Occipital lobe (tissue), 1 donor: ENCODE measurements at regions not wholly inside any gene's neighbourhood (a gene's known extent, or its start where the extent isn't known, plus 50 kb on each side); places are given as distances from the start of the nearest gene placed in this dataset.
A peak's percentile ranks its signal among the peaks of the same experiment; 100 is the strongest.
"Not testable (repeated sequence)": the region's sequence is repeated elsewhere in the genome, so short reads cannot be mapped to it uniquely, and the experiment has no call there.

ENCODE experiments used
- DNase-seq: peaks from one replicate; lab custom pipeline; 2025; lab: John Stamatoyannopoulos, UW

DNA sequence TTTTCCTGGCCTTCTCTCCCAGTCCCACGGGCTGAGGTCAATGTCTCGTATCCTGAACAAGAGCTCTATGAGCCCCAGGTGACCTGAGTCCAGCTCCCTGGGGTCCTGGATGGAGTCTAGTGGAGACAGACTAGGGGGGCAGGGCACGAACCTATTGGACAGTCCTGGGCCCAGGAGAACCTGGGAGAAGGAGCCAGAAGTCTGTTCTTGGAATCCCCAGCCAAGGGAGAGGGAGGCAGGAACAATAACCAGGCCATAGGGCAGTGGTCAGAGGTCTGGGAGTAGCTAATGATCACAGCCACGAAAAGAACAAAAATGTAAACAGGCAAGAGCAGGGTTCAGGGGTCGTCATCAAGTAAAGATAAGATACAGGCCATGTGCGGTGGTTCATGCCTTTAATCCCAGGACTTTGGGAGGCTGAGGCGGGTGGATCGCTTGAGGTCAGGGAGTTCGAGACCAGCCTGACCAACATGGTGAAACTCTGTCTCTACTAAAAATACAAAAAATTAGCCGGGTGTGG is 60.8 kb downstream of the COPRS start:
- no peak for DNase-seq

DNA sequence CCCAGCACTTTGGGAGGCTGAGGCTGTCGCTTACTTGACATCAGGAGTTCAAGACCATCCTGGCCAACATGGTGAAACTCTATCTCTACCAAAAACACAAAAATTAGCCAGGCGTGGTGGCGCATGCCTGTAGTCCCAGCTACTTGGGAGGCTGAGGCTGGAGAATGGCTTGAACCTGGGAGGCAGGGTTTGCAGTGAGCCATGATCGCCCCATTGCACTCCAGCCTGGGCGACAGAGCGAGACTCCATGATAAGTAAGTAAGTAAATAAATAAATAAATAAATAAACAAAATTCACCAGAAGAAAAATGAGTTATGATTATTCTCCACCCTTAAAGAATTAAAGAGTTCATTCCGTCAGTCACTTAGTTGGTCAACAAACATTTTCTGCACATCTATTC is 63.1 kb downstream of the COPRS start:
- not testable (repeated sequence) for DNase-seq

DNA sequence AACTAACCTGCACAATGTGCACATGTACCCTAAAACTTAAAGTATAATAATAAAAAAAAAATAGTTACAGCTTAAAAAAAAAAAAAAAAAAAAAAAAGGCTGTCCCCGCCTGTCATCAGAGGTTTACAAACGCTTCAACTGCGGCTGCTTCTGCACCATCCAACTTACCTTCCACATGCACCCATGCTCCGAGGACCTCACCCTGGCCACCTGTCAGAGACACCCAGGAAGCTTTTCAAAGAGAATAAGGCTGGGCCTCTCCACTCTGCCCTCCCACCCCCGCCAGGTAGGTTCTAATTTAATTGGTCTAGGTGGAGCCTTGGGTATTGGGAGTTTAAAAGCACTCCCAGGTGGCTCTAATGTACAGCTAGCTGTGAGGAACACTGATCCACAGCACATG is 64.9 kb downstream of the COPRS start:
- no peak for DNase-seq

DNA sequence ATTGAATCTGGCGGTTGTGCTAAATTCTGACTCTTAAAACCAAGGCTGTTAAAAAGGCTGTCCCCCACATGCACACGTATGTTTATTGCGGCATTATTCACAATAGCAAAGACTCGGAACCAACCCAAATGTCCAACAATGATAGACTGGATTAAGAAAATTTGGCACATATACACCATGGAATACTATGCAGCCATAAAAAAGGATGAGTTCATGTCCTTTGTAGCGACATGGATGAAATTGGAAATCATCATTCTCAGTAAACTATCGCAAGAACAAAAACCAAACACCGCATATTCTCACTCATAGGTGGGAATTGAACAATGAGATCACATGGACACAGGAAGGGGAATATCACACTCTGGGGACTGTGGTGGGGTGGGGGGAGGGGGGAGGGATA is 65.4 kb downstream of the COPRS start:
- not testable (repeated sequence) for DNase-seq

DNA sequence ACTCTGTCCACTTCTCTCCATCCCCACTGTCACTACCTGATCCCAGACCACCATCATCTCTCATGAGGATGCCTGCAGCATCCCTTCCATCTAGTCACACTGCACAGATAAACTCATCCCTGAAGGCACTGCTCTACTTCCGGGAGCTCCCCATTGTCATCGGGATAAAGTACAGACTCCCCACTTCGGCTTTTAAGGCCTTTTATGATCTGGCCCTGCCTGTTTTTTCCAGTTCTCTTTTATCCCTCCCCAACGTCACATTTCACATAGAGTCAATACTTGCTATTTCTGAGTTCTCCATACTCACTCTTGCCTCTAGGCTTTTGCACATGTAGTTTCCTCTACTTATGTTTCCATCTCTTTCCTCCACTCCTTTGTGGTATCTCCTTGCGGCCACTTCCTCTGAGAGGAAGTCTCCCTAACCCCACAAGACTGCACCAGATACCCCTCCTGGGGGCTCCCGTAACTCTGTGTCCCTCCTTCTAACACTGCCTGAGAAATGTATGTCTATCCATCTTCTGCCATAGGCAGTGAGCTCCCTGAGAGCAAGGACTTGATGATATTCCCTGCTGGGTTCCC is 66.9 kb downstream of the COPRS start:
- no peak for DNase-seq

DNA sequence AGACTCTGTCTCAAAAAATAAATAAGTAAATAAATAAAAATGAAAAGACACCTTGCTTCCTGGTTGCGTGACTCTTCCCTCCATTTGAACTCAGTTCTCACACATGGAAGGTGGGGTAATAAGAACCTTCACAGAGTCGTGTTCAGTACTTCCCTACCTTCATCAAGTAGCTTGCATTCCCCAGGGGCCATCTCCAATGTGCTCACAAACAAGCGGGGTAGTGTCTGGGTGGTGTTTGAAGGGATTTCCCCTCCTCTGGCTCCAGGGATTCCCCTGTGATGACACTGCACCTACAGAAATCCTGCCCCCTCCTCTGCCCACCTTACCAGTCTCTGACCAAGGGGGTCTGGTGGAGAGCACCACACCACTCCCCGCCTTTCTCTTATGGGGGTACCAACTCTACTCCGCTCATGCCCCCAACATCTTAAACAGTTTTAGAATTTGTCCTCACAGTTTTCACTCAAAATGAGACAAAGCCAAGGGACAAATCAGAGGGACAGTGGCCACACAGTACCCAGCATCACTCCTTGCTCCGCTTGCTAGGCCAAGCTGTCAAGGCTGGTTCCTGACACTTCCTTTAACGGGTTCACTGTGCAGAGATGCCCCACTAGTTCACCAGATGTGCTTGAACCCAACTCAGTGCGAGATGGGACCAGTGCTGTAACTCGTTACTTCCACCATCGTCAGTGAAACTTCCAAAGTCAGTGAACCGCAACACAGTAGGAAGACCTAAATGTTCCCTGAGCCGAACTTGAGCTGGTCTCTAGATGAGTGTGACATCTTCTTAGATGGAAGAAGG is 69.1 kb downstream of the COPRS start:
- DNase-seq, result no peak

DNA sequence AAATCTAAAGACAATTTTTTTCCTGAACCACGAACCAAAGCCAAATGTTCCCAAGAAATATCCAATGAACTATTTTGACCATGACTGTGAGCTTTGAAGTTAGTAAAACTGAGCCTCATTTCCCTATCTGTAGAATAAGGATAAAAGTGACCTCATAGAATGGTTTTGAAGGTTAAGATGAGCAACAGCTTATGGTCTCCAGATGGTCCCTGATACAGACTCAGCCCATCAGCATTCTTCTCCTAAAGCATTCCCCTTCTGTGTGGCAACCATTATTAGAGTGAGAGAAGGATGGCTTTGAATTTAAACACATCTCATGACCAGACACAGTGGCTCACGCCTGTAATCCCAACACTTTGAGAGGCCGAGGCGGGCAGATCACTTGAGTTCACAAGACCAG is 70.1 kb downstream of the COPRS start:
- no peak for DNase-seq

DNA sequence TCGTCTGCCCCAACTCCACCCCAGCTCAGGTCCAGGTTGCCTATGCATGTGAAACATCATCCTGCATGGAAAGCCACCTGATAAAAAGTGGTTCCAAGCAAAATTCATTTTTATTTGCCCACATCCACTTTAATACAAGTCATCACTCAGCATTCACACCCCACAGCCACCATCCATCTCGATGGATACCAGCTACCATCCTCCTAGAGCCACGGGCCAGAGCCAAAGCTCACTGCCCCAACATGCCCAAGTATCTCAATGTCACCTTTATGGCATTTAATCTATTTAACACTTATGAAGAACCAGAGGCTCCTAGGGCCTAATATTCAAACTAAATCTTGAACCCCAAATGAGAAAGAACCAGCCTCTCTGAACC is 70.5 kb downstream of the COPRS start:
- DNase-seq, result no peak

DNA sequence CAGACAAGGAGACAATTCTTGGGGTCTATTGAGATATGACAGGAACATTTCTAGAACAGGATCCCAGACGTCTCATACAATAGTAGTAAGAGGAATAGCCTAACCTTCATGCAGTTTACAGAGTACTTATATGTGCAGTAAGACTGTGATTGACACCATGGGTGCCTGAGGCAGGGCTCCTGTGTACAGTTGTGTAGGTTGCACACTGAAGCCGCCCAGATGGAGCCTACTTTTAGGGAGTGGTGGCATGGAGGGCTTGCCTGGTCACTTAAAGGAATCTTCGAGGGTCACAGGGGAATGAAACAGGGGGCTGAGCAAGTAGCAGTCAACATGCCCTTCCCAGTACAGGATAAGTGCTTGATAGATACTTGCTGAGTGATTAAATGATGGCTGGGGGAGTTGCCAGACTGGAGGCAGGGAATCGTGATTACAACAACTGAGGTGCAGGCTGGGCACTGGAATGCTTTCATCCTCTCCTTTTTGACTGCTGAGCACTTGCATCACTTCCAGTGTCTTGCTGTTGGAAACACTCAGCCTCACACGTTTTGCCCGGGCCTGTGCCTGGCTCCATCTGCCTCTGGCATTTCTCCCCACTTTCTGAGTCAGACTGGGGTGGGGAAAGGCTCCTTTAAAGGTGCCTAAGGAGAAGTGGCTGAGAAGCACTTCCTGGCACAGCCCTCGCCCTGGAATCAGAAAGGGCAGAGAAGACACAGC is 71.0 kb downstream of the COPRS start:
- DNase-seq, result peak; percentile 63

DNA sequence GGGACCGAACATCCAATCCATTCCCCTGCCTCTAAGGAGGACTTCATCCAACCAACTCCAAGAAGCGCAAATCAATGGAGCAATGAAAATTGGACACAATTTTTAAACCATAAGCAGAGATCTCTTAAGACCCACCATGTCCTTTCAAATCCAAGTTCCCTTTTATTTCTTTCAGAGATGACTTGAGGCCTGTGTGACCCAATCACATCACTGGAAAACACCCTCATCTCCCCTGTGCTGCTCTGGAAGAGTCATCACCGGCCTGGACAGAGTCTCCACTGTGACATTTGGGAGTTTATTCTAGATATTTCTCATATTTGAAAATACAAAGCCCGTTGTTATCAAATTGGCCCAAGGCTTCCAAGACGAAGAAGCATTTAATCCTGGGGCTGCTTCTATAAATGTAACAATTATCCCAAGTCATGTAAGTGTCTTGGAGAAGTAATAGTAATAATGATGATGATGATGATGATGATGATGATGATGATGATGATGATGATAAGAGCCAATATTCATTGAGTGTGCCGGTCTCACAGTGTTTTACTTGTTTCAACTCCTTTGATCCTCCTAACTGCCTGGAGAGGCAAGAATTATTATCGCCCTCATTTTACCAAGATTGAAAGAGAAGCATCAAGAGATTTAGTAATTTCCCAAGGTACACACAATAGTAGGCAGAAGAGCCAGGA is 72.1 kb downstream of the COPRS start:
- DNase-seq, result no peak

DNA sequence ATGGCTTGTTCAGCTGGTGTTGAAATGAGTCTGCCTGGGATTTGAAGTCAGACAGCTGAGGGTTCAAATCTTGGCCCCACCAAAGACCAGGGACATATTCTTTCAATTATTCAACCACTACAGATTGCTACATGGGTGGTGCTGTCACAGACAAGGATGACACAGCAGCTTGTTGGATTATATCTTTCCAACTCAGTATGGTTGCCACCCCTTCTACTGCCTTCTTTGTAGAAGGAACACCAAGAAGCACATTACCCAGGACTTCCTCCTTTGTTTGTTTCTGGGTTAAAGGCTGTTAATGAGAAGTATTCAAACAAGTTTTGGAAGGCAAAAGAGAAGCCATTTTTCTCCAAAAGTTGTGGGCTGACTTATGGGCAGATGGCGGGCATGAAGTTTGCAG is 78.6 kb downstream of the COPRS start:
- DNase-seq, result no peak

DNA sequence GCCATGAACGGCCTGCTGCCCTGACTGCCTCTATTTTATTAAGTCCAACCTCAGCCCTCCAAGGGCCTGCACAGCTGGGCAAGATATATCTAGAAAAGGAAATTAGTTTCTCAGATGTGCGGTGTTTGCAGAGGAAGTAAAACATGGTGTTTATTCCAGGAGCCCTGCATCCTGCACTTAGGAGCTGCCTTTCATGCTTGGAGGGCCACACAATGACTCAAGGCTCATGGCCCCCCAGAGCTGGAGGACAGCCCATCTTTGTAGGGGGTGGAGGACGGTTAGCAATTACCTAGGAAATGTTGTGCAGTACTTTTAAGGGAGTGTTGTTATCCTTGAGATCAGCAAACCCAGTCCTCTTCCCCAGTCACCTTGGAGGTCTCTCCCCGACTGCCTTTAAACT is 80.5 kb downstream of the COPRS start:
- DNase-seq, result no peak

DNA sequence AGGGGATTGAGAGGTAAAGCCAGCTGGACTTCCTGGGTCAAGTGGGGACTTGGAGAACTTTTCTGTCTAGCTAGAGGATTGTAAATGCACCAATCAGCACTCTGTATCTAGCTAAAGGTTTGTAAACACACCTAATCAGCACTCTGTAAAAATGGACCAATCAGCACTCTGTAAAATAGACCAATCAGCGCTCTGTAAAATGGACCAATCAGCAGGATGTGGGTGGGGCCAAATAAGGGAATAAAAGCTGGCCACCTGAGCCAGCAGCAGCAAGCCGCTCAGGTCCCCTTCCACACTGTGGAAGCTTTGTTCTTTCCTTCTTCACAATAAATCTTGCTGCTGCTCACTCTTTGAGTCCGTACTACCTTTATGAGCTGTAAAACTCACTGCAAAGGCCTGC is 87.7 kb downstream of the COPRS start:
- not testable (repeated sequence) for DNase-seq

DNA sequence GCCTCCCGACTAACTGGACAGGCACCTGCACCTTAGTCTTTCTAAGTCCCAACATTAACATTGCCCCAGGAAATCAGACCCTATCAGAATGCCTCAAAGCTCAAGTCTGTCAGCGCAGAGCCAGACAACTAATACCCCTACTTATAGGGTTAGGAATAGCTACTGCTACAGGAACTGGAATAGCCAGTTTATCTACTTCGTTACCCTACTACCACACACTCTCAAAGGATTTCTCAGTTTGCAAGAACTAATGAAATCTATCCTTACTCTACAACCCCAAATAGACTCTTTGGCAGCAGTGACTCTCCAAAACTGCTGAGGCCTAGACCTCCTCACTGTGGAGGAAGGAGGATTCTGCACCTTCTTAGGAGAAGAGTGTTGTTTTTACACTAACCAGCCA is 88.5 kb downstream of the COPRS start:
- DNase-seq, result not testable (repeated sequence)

DNA sequence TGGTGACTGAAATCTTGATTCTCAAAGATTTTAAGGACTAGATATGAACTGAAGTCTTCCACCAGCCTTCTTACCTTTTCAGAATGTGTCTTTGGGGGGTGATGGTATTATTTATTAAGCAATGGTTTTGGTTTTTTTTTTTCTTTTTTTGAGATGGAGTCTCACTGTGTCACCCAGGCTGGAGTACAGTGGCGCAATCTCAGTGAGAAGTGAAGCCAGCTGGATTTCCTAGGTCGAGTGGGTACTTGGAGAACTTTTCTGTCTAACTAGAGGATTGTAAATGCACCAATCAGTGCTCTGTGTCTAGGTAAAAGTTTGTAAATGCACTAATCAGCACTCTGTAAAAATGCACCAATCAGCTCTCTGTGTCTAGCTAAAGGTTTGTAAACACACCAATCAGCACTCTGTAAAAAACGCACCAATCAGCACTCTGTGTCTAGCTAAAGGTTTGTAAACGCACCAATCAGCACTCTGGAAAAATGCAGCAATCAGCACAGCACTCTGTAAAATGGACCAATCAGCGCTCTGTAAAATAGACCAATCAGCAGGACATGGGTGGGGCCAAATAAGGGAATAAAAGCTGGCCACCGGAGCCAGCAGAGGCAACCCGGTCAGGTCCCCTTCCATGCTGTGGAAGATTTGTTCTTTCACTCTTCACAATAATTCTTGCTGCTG is 97.1 kb downstream of the COPRS start:
- not testable (repeated sequence) for DNase-seq

DNA sequence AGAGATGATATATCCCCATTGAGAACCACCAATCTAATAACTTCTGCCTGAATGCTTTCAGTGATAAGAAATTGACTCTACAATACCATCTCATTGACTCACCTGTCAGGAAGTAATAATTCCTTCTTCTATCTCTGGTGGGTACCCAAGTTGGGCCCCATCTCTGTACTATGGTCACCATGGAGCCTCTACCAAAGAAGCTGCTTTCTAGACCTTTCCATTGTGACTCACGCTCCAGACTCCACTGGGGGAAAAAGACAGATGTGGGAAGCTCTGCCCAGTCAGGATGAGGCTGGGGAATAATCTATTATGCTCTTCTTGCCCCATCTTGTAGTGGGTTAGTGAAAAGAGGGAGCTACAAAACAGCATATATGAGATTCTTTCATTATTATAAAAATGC is 100.4 kb downstream of the COPRS start:
- no peak for DNase-seq

DNA sequence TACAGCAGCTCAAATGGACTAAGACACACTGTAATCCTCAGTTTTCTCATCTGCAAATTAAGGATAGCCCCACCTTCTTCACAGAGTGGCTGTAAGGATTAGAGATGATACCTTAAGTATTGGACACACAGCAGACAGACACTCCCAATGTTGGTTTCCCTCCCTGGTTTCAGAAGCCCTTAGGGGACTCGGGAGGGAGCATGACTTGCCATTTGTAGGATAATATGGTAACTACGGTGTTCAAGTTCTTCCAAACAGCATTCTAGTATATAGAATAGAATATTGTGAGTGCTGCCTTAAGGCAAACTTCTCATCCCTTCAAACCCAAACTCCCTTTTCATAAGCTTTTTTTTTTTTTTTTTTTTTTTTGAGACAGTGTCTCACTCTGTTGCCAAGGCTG is 101.9 kb downstream of the COPRS start:
- DNase-seq, result no peak

DNA sequence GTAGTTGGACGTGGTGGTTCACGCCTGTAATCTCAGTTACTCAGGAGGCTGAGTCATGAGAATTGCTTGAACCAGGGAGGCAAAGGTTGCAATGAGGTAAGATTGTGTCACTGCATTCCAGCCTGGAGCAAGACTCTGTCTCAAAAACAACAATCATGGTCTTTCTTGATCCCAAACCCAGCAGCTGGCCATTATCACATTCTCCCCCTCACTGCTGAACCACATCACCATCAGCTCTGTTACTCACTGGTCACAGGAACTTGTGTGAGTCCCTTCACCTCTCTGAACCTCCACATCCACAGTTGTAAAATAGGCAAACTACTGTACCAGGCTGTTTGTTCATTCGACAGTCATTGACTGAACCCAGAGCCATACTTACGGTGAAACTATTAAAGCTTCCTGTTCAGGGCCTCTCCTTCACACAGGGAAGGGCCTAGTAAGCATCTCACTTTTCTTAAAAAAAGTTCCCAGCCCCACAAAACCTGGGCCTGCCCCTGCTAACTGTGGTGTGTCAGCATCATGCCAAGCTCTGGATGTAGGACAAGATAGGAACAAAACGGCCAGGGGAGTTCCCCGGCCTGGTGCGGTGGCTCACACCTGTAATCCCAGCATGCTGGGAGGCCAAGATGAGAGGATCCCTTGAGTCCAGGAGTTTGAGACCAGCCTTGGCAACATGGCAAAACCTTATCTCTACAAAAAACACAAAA is 104.7 kb downstream of the COPRS start:
- DNase-seq, result no peak

DNA sequence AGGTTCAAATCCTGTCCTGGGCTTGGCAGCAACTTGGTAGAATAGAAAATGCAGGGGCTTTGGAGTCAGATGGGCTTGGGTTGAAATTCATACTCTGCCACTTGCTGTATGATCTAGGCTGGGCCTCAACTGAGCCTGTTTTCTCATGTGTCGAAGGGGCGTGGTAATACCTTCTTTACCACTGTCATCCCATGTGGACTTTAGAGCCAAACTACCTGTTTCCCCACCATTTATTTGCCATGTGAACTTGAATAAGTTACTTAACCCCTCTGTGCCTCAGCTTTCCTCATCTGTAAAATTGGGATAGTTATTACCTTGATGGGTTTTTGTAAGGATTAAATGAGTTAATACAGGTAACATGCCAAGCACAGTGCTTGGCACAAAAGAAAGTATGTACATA is 106.0 kb downstream of the COPRS start:
- no peak for DNase-seq

DNA sequence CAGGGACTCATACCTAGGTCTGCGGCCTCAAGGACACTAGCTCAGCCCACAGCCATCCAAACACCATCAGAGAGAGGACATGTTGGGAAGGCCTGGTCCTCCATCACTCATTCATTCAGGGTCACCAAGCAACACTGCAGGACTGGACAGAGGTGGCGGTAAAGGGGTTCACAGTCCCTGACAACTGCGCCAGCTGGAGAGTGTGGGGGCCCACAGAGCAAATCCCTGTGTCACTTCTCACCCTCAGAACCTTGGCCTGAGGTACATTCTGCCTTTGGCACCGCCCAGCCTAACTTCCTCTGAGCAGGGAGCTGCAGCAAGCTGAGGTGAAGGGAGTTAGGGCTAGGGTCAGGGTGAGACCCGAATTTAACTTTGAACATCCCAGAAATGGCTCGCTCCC is 106.5 kb downstream of the COPRS start:
- DNase-seq, result no peak

DNA sequence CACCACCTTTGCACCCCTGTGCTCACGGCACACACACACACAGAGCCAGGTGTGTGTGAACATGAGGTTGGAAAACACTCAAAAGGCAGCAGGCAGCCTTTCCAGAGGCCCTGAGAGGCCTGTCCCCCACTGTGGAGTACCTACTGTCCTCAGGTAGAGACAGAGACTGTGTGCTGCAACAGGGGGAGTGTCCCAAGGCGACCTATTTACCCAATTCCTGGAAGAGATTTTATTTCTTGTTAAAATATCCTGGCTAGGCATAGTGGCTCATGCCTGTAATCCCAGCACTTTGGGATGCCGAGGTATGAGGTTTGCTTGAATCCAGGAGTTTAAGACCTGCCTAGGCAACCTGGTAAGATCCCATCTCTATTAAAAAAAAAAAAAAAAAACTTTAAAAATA is 108.5 kb downstream of the COPRS start:
- no peak for DNase-seq
